HepG2 (cell line): ENCODE measurements at regions not wholly inside any gene's neighbourhood (a gene's known extent, or its start where the extent isn't known, plus 50 kb on each side); places are given as distances from the start of the nearest gene placed in this dataset.

Experiments
- BCL6 ChIP-seq: IDR thresholded peaks from 2 replicates; pipeline ENCODE4 v1.6.1; 2016; ENCODE audit warnings: missing genetic modification reagents, missing compliant biosample characterization
- KIAA2018 ChIP-seq: sonication (generic); formaldehyde crosslinking; IDR thresholded peaks from 2 replicates; pipeline ENCODE4 v1.5.0; 2020; ENCODE audit warnings: mild to moderate bottlenecking, missing genetic modification reagents, borderline replicate concordance
- NR2F6 ChIP-seq, 2 experiments: IDR thresholded peaks; 2 replicates each; pipeline ENCODE4 v1.6.1; 2016; ENCODE audit warnings: antibody characterized with exemption in 1 of 2, mild to moderate bottlenecking in 1 of 2
- PATZ1 ChIP-seq: sonication (generic); formaldehyde crosslinking; IDR thresholded peaks from 2 replicates; pipeline ENCODE4 v1.4.0; 2020; ENCODE audit warnings: missing genetic modification reagents
- SMYD3 ChIP-seq: sonication (generic); formaldehyde crosslinking; IDR thresholded peaks from 2 replicates; pipeline ENCODE4 v1.8.1; 2023; ENCODE audit warnings: mild to moderate bottlenecking, missing genetic modification reagents
- STAG1 ChIP-seq: sonication (generic); formaldehyde crosslinking; IDR thresholded peaks from 2 replicates; pipeline ENCODE4 v1.4.0; 2020; ENCODE audit warnings: missing genetic modification reagents
- TBL1XR1 ChIP-seq: fragments of 150-350 bp; IDR thresholded peaks from 2 replicates; pipeline ENCODE4 v1.6.1; 2014; ENCODE audit warnings: borderline replicate concordance, low read length; ENCODE audit not compliant: partially characterized antibody
- TERF1 ChIP-seq: sonication (generic); formaldehyde crosslinking; IDR thresholded peaks from 2 replicates; pipeline ENCODE4 v1.8.0; 2022; ENCODE audit warnings: mild to moderate bottlenecking, missing genetic modification reagents, moderate library complexity
- USF2 ChIP-seq, 2 experiments: sonication (generic) in 1 of 2; formaldehyde crosslinking in 1 of 2; IDR thresholded peaks; 2 replicates each; pipeline versions ENCODE4 v1.5.1 to v1.6.1; 2011 to 2020; ENCODE audit warnings: borderline replicate concordance in 1 of 2, low read depth in 1 of 2, low read length in 1 of 2, mild to moderate bottlenecking in 1 of 2, missing genetic modification reagents in 1 of 2, moderate library complexity in 1 of 2
- ZNF639 ChIP-seq: conservative IDR thresholded peaks from 2 replicates; pipeline ENCODE4 v1.6.1; 2018; ENCODE audit warnings: missing genetic modification reagents
- ZNF788 ChIP-seq: sonication (generic); formaldehyde crosslinking; IDR thresholded peaks from 2 replicates; pipeline ENCODE4 v1.5.0; 2020; ENCODE audit warnings: mild to moderate bottlenecking, missing genetic modification reagents, borderline replicate concordance

GRCh38 chr22:46027211-46028105, 50.5 kb upstream of the WNT7B start (continued):
- TF ChIP-seq TERF1 (CRISPR knock-in tag) (no peak), PATZ1 (peak; percentile 71; the same call in 1 of the 2 replicates), NR2F6 (IDR thresholded peaks at IDR 0.05) (peak; percentile 30; the same call in 1 of the 2 replicates), NR2F6 (CRISPR knock-in tag; IDR thresholded peaks at IDR 0.05) (peak; percentile 71; the same call in 1 of the 2 replicates), TBL1XR1 (peak; percentile 53), BCL6 (CRISPR knock-in tag) (peak; percentile 91), SMYD3 (CRISPR knock-in tag) (no peak), STAG1 (peak; percentile 26; the same call in 1 of the 2 replicates), USF2 (IDR thresholded peaks at IDR 0.05; ENCODE audit: low read depth, low read length) (no peak), USF2 (CRISPR knock-in tag; IDR thresholded peaks at IDR 0.05; ENCODE audit: borderline replicate concordance) (no peak), ZNF639 (CRISPR knock-in tag) (0 out of 2 replicates have a peak, but pooled peaks have one; percentile 27), ZNF788 (peak; percentile 27; the same call in 1 of the 2 replicates), KIAA2018 (no peak)
